SK-N-SH treated with all-trans-retinoic acid at 6 μM for 48 hours (cell line): ENCODE measurements at regions not wholly inside any gene's neighbourhood (a gene's known extent, or its start where the extent isn't known, plus 50 kb on each side); places are given as distances from the start of the nearest gene placed in this dataset.

Source experiments
- ARNTL ChIP-seq: fragments of 450-650 bp; formaldehyde crosslinking; IDR thresholded peaks from 2 replicates; pipeline ENCODE4 v1.5.0; 2020; ENCODE audit warnings: low read depth, mild to moderate bottlenecking, moderate library complexity, borderline replicate concordance
- CREB5 ChIP-seq: fragments of 250-450 bp; sonication (Bioruptor Pico); IDR thresholded peaks from 2 replicates; pipeline ENCODE4 v1.5.1; 2020; ENCODE audit warnings: low read depth, mild to moderate bottlenecking, moderate library complexity
- POU6F1 ChIP-seq: fragments of 250-450 bp; sonication (Bioruptor Pico); IDR thresholded peaks from 2 replicates; pipeline ENCODE4 v1.8.0; 2021; ENCODE audit warnings: low read depth, mild to moderate bottlenecking, moderate library complexity, borderline replicate concordance
- RARB ChIP-seq: fragments of 250-450 bp; sonication (Bioruptor Pico); IDR thresholded peaks from 2 replicates; pipeline ENCODE4 v1.8.0; 2021; ENCODE audit warnings: mild to moderate bottlenecking, moderate library complexity
- TCF4 ChIP-seq: fragments of 250-450 bp; sonication (Bioruptor Pico); IDR thresholded peaks from 2 replicates; pipeline ENCODE4 v1.8.0; 2021; ENCODE audit warnings: mild to moderate bottlenecking, moderate library complexity, borderline replicate concordance
- ZFP3 ChIP-seq: fragments of 250-450 bp; sonication (Bioruptor Pico); IDR thresholded peaks from 2 replicates; pipeline ENCODE4 v1.5.0; 2020; ENCODE audit warnings: mild to moderate bottlenecking, moderate library complexity
- ZFP30 ChIP-seq: fragments of 450-650 bp; formaldehyde crosslinking; IDR thresholded peaks from 2 replicates; pipeline ENCODE4 v1.5.0; 2022; ENCODE audit warnings: mild to moderate bottlenecking, moderate library complexity
- ZNF8 ChIP-seq: fragments of 450-650 bp; formaldehyde crosslinking; IDR thresholded peaks from 2 replicates; pipeline ENCODE4 v1.5.0; 2020; ENCODE audit warnings: mild to moderate bottlenecking, moderate library complexity

GRCh38 chr5:56321236-56321881, 88.2 kb upstream of the ANKRD55 start:
- TF ChIP-seq ZFP3 (CRISPR knock-in tag) (no peak), ARNTL (CRISPR knock-in tag) (no peak), TCF4 (no peak), CREB5 (CRISPR knock-in tag) (no peak), RARB (CRISPR knock-in tag) (no peak), ZNF8 (CRISPR knock-in tag) (no peak), POU6F1 (CRISPR knock-in tag) (no peak), ZFP30 (CRISPR knock-in tag) (no peak)
